IMR-90 (cell line): ENCODE measurements at regions not wholly inside any gene's neighbourhood (a gene's known extent, or its start where the extent isn't known, plus 50 kb on each side); places are given as distances from the start of the nearest gene placed in this dataset.
"Not testable (repeated sequence)": the region's sequence is repeated elsewhere in the genome, so short reads cannot be mapped to it uniquely, and the experiment has no call there.

Experiments used
- ATAC-seq: fragments of 200-7000 bp; cut with Tn5 transposase; 2 replicates; pipeline ENCODE4 v1.9.1; 2020; ENCODE audit warnings: low read depth, mild to moderate bottlenecking, moderate library complexity
- BruUV-seq: library from RNA; stranded (reverse); fragments of 400-500 nt; replicated peaks from 2 replicates; lab custom pipeline; 2021; lab: Mats Ljungman, UMichigan
- CTCF ChIA-PET: fragments of 300-600 bp; formaldehyde crosslinking; extraction: SDS; loops from one replicate; lab custom pipeline; 2021; ENCODE audit warnings: antibody characterized with exemption; lab: Yijun Ruan, JAX
- POLR2A ChIA-PET: fragments of 300-600 bp; sonication (Branson Sonifier 250); formaldehyde crosslinking; loops from one replicate; lab custom pipeline; 2022; ENCODE audit warnings: antibody characterized with exemption; ENCODE audit not compliant: unreplicated experiment; lab: Charles Lee
- DNase-seq: peaks from one replicate; pipeline ENCODE4 v3.0.0; 2013
- H2AFZ ChIP-seq: replicated peaks from 2 replicates; pipeline ENCODE3; 2013; ENCODE audit warnings: low read length, mild to moderate bottlenecking; ENCODE audit not compliant: poor library complexity
- H2AK5ac ChIP-seq: 2 replicates; pipeline ENCODE4 v1.6.1; 2013; ENCODE audit warnings: low read depth, low read length, inconsistent platforms
- H2AK9ac ChIP-seq: replicated peaks from 2 replicates; pipeline ENCODE3; 2013; ENCODE audit warnings: mild to moderate bottlenecking, low read depth, low read length, moderate library complexity; ENCODE audit not compliant: poor library complexity
- H2BK120ac ChIP-seq: 2 replicates; pipeline ENCODE4 v1.6.1; 2013; ENCODE audit warnings: low read depth, low read length, inconsistent platforms
- H2BK15ac ChIP-seq: 3 replicates; pipeline ENCODE4 v1.6.1; 2013; ENCODE audit warnings: low read depth, low read length, inconsistent platforms
- H2BK20ac ChIP-seq: 2 replicates; pipeline ENCODE4 v1.6.1; 2013; ENCODE audit warnings: low read depth, mild to moderate bottlenecking, inconsistent platforms, low read length, moderate library complexity
- H2BK5ac ChIP-seq: 2 replicates; pipeline ENCODE4 v1.6.1; 2013; ENCODE audit warnings: mild to moderate bottlenecking, low read depth, low read length, inconsistent platforms; ENCODE audit not compliant: poor library complexity, severe bottlenecking
- H3K14ac ChIP-seq: replicated peaks from 2 replicates; pipeline ENCODE4 v1.6.1; 2013; ENCODE audit warnings: low read depth, low read length, inconsistent platforms
- H3K18ac ChIP-seq: 2 replicates; pipeline ENCODE4 v1.6.1; 2013; ENCODE audit warnings: low read depth, low read length, control low read depth
- H3K23ac ChIP-seq: 2 replicates; pipeline ENCODE4 v1.6.1; 2013; ENCODE audit warnings: low read depth, low read length, inconsistent platforms
- H3K27ac ChIP-seq: 2 replicates; pipeline ENCODE4 v1.5.1; 2013; ENCODE audit warnings: mild to moderate bottlenecking, control low read depth, low read length; ENCODE audit not compliant: insufficient read depth
- H3K27me3 ChIP-seq: 2 replicates; pipeline ENCODE4 v1.6.1; 2013; ENCODE audit warnings: low read length; ENCODE audit not compliant: control insufficient read depth, insufficient read depth
- H3K36me3 ChIP-seq: 2 replicates; pipeline ENCODE4 v1.6.1; 2013; ENCODE audit warnings: low read length, mixed read lengths; ENCODE audit not compliant: control insufficient read depth, insufficient read depth
- H3K4ac ChIP-seq: 2 replicates; pipeline ENCODE4 v1.6.1; 2013; ENCODE audit warnings: low read depth, low read length, inconsistent platforms
- H3K4me1 ChIP-seq: 2 replicates; pipeline ENCODE4 v1.6.1; 2013; ENCODE audit warnings: low read length, mixed read lengths; ENCODE audit not compliant: control insufficient read depth, insufficient read depth
- H3K4me2 ChIP-seq: 2 replicates; pipeline ENCODE4 v1.6.1; 2013; ENCODE audit warnings: low read depth, mild to moderate bottlenecking, control low read depth, low read length, moderate library complexity
- H3K4me3 ChIP-seq: 2 replicates; pipeline ENCODE4 v1.5.1; 2013; ENCODE audit warnings: low read depth, mild to moderate bottlenecking, control low read depth, low read length, moderate library complexity; ENCODE audit not compliant: insufficient read depth
- H3K56ac ChIP-seq: 2 replicates; pipeline ENCODE4 v1.6.1; 2013; ENCODE audit warnings: low read length, inconsistent platforms; ENCODE audit not compliant: insufficient read depth; ENCODE audit errors: extremely low read depth
- H3K79me1 ChIP-seq, 2 experiments: 2 replicates each; pipeline ENCODE4 v1.6.1; 2013; ENCODE audit warnings: low read length in 2 of 2, inconsistent platforms in 1 of 2, low read depth in 1 of 2
- H3K9ac ChIP-seq: 2 replicates; pipeline ENCODE4 v1.6.1; 2013; ENCODE audit warnings: low read depth, low read length, control low read depth
- H3K9me1 ChIP-seq: 2 replicates; pipeline ENCODE4 v1.6.1; 2013; ENCODE audit warnings: low read length, inconsistent platforms; ENCODE audit not compliant: insufficient read depth
- H3K9me3 ChIP-seq: 2 replicates; pipeline ENCODE4 v1.6.1; 2013; ENCODE audit warnings: low read length; ENCODE audit not compliant: control insufficient read depth, insufficient read depth
- H4K20me1 ChIP-seq: 2 replicates; pipeline ENCODE4 v1.6.1; 2013; ENCODE audit warnings: low read length, inconsistent platforms; ENCODE audit not compliant: insufficient read depth
- H4K5ac ChIP-seq: 2 replicates; pipeline ENCODE4 v1.6.1; 2013; ENCODE audit warnings: mild to moderate bottlenecking, low read depth, low read length, control low read depth
- H4K8ac ChIP-seq, 2 experiments: 2 replicates each; pipeline ENCODE4 v1.6.1; 2013; ENCODE audit warnings: low read depth in 2 of 2, low read length in 2 of 2, control low read depth in 1 of 2, inconsistent platforms in 1 of 2
- H4K91ac ChIP-seq: 2 replicates; pipeline ENCODE4 v1.6.1; 2013; ENCODE audit warnings: low read depth, low read length, inconsistent platforms; ENCODE audit not compliant: insufficient read depth
- whole genome bisulfite sequencing, 2 experiments: methylation state at CpG; one replicate each; pipeline versions ENCODE4 v1.1.5 to v1.1.7; 2013; ENCODE audit warnings: missing lambda C conversion rate in 2 of 2; ENCODE audit not compliant: insufficient read length in 1 of 2; ENCODE audit errors: extremely low coverage in 2 of 2; 5-methylcytosine and 5-hydroxymethylcytosine counted together
- dilution Hi-C: fragments of 300-500 bp; cut with HindIII; formaldehyde crosslinking; loops from one replicate; pipeline ENCODE4 v1.14.3; 2018; ENCODE audit warnings: low sequenced_read_pairs; ENCODE audit not compliant: unreplicated experiment
- in situ Hi-C: fragments of 300-500 bp; cut with MboI; formaldehyde crosslinking; loops from 3 replicates; pipeline ENCODE4 v1.14.3; 2019; ENCODE audit warnings: low sequenced_read_pairs, inconsistent platforms, mixed read lengths
- intact Hi-C: fragments of 100-400 bp; cut with micrococcal nuclease; formaldehyde crosslinking; loops from 2 replicates; pipeline ENCODE4 v1.10.0; 2022

GRCh38 chr6:28621268-28621667, 95.6 kb downstream of the GPX5 start:
- H3K27ac ChIP-seq, POLR2A ChIA-PET, H3K27me3 ChIP-seq, in situ Hi-C loops, DNase-seq, H3K18ac ChIP-seq, H2AK5ac ChIP-seq, H2BK120ac ChIP-seq, H3K9me1 ChIP-seq, H4K91ac ChIP-seq, H2BK5ac ChIP-seq, H3K14ac ChIP-seq, H2AK9ac ChIP-seq, intact Hi-C loops, H3K79me1 ChIP-seq, H4K8ac ChIP-seq, H3K4me1 ChIP-seq, dilution Hi-C loops, CTCF ChIA-PET, H3K4me3 ChIP-seq, H3K4me2 ChIP-seq, H4K5ac ChIP-seq, H3K9ac ChIP-seq, H2BK15ac ChIP-seq, ATAC-seq, H3K56ac ChIP-seq, H3K36me3 ChIP-seq, H3K9me3 ChIP-seq, H4K20me1 ChIP-seq, H3K4ac ChIP-seq, H3K23ac ChIP-seq, H2BK20ac ChIP-seq, H2AFZ ChIP-seq, BruUV-seq: not testable (repeated sequence)
- WGBS, 2 experiments, result no CpG with 5 or more reads among the region's 22 CpGs

- H3K36me3 ChIP-seq, H3K9me3 ChIP-seq, H3K9ac ChIP-seq, H3K23ac ChIP-seq, BruUV-seq, in situ Hi-C loops, H3K4me3 ChIP-seq, H2AFZ ChIP-seq, H2BK20ac ChIP-seq, H3K14ac ChIP-seq, H3K27me3 ChIP-seq, H4K8ac ChIP-seq, H3K4me2 ChIP-seq, H3K9me1 ChIP-seq, CTCF ChIA-PET, intact Hi-C loops, H3K56ac ChIP-seq, H3K4me1 ChIP-seq, H3K18ac ChIP-seq, H2BK5ac ChIP-seq, POLR2A ChIA-PET, ATAC-seq, DNase-seq, H4K20me1 ChIP-seq, H4K5ac ChIP-seq, H2BK120ac ChIP-seq, H3K27ac ChIP-seq, H2AK9ac ChIP-seq, H2BK15ac ChIP-seq, H2AK5ac ChIP-seq, dilution Hi-C loops, H3K79me1 ChIP-seq, H4K91ac ChIP-seq, H3K4ac ChIP-seq: not testable (repeated sequence)
- whole genome bisulfite sequencing, 2 experiments, result no CpG with 5 or more reads among the region's 3 CpGs
Measured at GRCh38 chr6:28623242-28623641, 97.6 kb downstream of the GPX5 start.
